B cell (primary cell): ENCODE measurements at regions not wholly inside any gene's neighbourhood (a gene's known extent, or its start where the extent isn't known, plus 50 kb on each side); places are given as distances from the start of the nearest gene placed in this dataset.
A peak's percentile ranks its signal among the peaks of the same experiment; 100 is the strongest.
"Not testable (repeated sequence)": the region's sequence is repeated elsewhere in the genome, so short reads cannot be mapped to it uniquely, and the experiment has no call there.

Source experiments
- ATAC-seq: fragments of 200-7000 bp; cut with Tn5 transposase; one replicate; pipeline ENCODE4 v1.10.0; 2021; ENCODE audit warnings: low read depth, mild to moderate bottlenecking, moderate number of reproducible peaks, moderate library complexity
- CTCF ChIA-PET: fragments of 350-600 bp; sonication (Branson Sonifier 250); formaldehyde crosslinking; loops from one replicate; lab custom pipeline; 2021; ENCODE audit warnings: antibody characterized with exemption, inconsistent platforms; lab: Charles Lee
- POLR2A ChIA-PET: fragments of 350-600 bp; sonication (Branson Sonifier 250); formaldehyde crosslinking; loops from one replicate; lab custom pipeline; 2021; ENCODE audit warnings: antibody characterized with exemption; lab: Charles Lee
- DNase-seq: peaks from one replicate; pipeline ENCODE4 v3.0.0; 2013
- H2AFZ ChIP-seq: 2 replicates; pipeline ENCODE4 v1.6.1; 2012; ENCODE audit warnings: mild to moderate bottlenecking, low read depth, low read length; ENCODE audit not compliant: insufficient read depth, poor library complexity, severe bottlenecking
- H3K27ac ChIP-seq, 2 donors: 1 replicate in 1 of 2; 2 replicates in 1 of 2; pipeline ENCODE4 v1.5.1; 2012 to 2013; ENCODE audit warnings: low read length in 2 of 2, mild to moderate bottlenecking in 2 of 2, moderate library complexity in 1 of 2
- H3K27me3 ChIP-seq, 4 experiments: fragments of 200-600 bp in 1 of 4; sonication (generic) in 1 of 4; replicated peaks in 1 of 4; 1 replicate in 2 of 4; 2 replicates in 2 of 4; pipeline versions ENCODE4 v1.6.1 to v1.7.0; 2013 to 2016; ENCODE audit warnings: low read length in 3 of 4, mild to moderate bottlenecking in 2 of 4, mixed read lengths in 1 of 4, moderate library complexity in 1 of 4; ENCODE audit not compliant: insufficient read depth in 4 of 4, control insufficient read depth in 3 of 4; ENCODE audit errors: control extremely low read depth in 1 of 4
- H3K36me3 ChIP-seq, 2 experiments: replicated peaks in 1 of 2; 1 replicate in 1 of 2; 2 replicates in 1 of 2; pipeline versions ENCODE4 v1.6.1 to v1.7.1; 2013; ENCODE audit warnings: low read length in 1 of 2; ENCODE audit not compliant: insufficient read depth in 2 of 2, control insufficient read depth in 1 of 2; ENCODE audit errors: control extremely low read depth in 1 of 2, extremely low read depth in 1 of 2
- H3K4me1 ChIP-seq, 2 donors: fragments of 200-600 bp in 1 of 2; sonication (generic) in 1 of 2; 1 replicate in 1 of 2; 2 replicates in 1 of 2; pipeline versions ENCODE4 v1.5.1 to v1.6.1; 2013 to 2017; ENCODE audit warnings: low read length in 2 of 2; ENCODE audit not compliant: control insufficient read depth in 2 of 2, insufficient read depth in 2 of 2
- H3K4me2 ChIP-seq: replicated peaks from 2 replicates; pipeline ENCODE3; 2012; ENCODE audit warnings: mild to moderate bottlenecking, low read depth, low read length; ENCODE audit not compliant: poor library complexity, severe bottlenecking
- H3K4me3 ChIP-seq, 5 experiments: fragments of 200-600 bp in 1 of 5; sonication (generic) in 1 of 5; 1 replicate in 3 of 5; 2 replicates in 2 of 5; pipeline versions ENCODE4 v1.5.1 to v1.7.0; 2011 to 2016; ENCODE audit warnings: low read length in 4 of 5, mild to moderate bottlenecking in 4 of 5, low read depth in 2 of 5, control low read depth in 1 of 5, moderate library complexity in 1 of 5; ENCODE audit not compliant: insufficient read depth in 1 of 5; ENCODE audit errors: control extremely low read depth in 1 of 5, extremely low read depth in 1 of 5
- H3K79me2 ChIP-seq: fragments of 200-600 bp; sonication (generic); one replicate; pipeline ENCODE4 v1.6.0; 2016; ENCODE audit warnings: low read length; ENCODE audit not compliant: control insufficient read depth, insufficient read depth
- H3K9ac ChIP-seq: fragments of 200-600 bp; sonication (generic); 2 replicates; pipeline ENCODE4 v1.6.1; 2017; ENCODE audit warnings: mild to moderate bottlenecking, low read length, moderate library complexity
- H3K9me3 ChIP-seq, 3 donors: one replicate each; pipeline versions ENCODE4 v1.6.1 to v1.7.1; 2013; ENCODE audit warnings: low read length in 2 of 3; ENCODE audit not compliant: control insufficient read depth in 2 of 3, insufficient read depth in 1 of 3; ENCODE audit errors: control extremely low read depth in 1 of 3
- H4K20me1 ChIP-seq: 2 replicates; pipeline ENCODE4 v1.6.0; 2012; ENCODE audit warnings: mild to moderate bottlenecking, low read length; ENCODE audit not compliant: insufficient read depth, control insufficient read depth, poor library complexity, severe bottlenecking
- H3K27ac Mint-ChIP-seq: one replicate; pipeline ENCODE4 v1.8.0; 2021; ENCODE audit warnings: mixed read lengths
- H3K27me3 Mint-ChIP-seq: one replicate; pipeline ENCODE4 v1.8.0; 2021; ENCODE audit warnings: mixed read lengths
- H3K4me1 Mint-ChIP-seq: one replicate; pipeline ENCODE4 v1.8.0; 2021; ENCODE audit warnings: mixed read lengths
- H3K4me3 Mint-ChIP-seq: one replicate; pipeline ENCODE4 v1.8.0; 2021; ENCODE audit warnings: mixed read lengths
- H3K9me3 Mint-ChIP-seq: one replicate; pipeline ENCODE4 v1.8.0; 2022; ENCODE audit warnings: mixed read lengths; ENCODE audit not compliant: insufficient read depth
- EZH2 ChIP-seq: IDR thresholded peaks from 2 replicates; pipeline ENCODE4 v1.6.1; 2012; ENCODE audit warnings: borderline replicate concordance, low read depth, mild to moderate bottlenecking, moderate library complexity, low read length; ENCODE audit not compliant: insufficient read depth, poor library complexity, severe bottlenecking
- WGBS: methylation state at CpG from one replicate; pipeline ENCODE4 v1.1.5; 2013; ENCODE audit warnings: missing lambda C conversion rate; ENCODE audit not compliant: insufficient coverage; 5-methylcytosine and 5-hydroxymethylcytosine counted together
- intact Hi-C: fragments of 100-400 bp; cut with micrococcal nuclease; formaldehyde crosslinking; loops from one replicate; pipeline ENCODE4 v1.10.0; 2022
- TF ChIP-seq, protein P1 (sequence below): fragments of 200-600 bp; IDR thresholded peaks from one replicate; pipeline ENCODE4 v1.8.0; 2022; ENCODE audit warnings: antibody characterized with exemption, mild to moderate bottlenecking

- ChIA-PET CTCF (no interaction called here), POLR2A (no interaction called here)
- Mint-ChIP-seq H3K9me3 (no peaks in the 10 kb centered on the region), H3K4me3 (no peak overlapping the region), H3K4me1 (no peaks in the 10 kb centered on the region), H3K27ac (no peak overlapping the region), H3K27me3 (no peaks in the 10 kb centered on the region)
- no peak overlapping the region for H3K27ac ChIP-seq
- H3K4me3 ChIP-seq = no peak overlapping the region
- H3K27me3 ChIP-seq = no peaks in the 10 kb centered on the region
- no peak overlapping the region for H3K9ac ChIP-seq
- ATAC-seq (no peak), DNase-seq (no peak)
- no peaks in the 10 kb centered on the region for H4K20me1 ChIP-seq
- TF ChIP-seq EZH2 = no peak
- TF ChIP-seq, protein P1, sequence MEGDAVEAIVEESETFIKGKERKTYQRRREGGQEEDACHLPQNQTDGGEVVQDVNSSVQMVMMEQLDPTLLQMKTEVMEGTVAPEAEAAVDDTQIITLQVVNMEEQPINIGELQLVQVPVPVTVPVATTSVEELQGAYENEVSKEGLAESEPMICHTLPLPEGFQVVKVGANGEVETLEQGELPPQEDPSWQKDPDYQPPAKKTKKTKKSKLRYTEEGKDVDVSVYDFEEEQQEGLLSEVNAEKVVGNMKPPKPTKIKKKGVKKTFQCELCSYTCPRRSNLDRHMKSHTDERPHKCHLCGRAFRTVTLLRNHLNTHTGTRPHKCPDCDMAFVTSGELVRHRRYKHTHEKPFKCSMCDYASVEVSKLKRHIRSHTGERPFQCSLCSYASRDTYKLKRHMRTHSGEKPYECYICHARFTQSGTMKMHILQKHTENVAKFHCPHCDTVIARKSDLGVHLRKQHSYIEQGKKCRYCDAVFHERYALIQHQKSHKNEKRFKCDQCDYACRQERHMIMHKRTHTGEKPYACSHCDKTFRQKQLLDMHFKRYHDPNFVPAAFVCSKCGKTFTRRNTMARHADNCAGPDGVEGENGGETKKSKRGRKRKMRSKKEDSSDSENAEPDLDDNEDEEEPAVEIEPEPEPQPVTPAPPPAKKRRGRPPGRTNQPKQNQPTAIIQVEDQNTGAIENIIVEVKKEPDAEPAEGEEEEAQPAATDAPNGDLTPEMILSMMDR = no peak
- 100% methylated on average over 1 of the region's 4 CpGs for WGBS
- no peaks in the 10 kb centered on the region for H3K4me1 ChIP-seq
- H3K36me3 ChIP-seq = no peaks in the 10 kb centered on the region
- H3K79me2 ChIP-seq = no peaks in the 10 kb centered on the region
- intact Hi-C loops = no loop called here
- H3K4me2 ChIP-seq = no peak overlapping the region
- H3K9me3 ChIP-seq = peaks cover 0 to 6% (median 0%) of the 10 kb centered on the region in 3 donors
- H2AFZ ChIP-seq = no peak overlapping the region
Observed at GRCh38 chr5:23895614-23896013, 388.2 kb downstream of the PRDM9 start.

GRCh38 chr5:23930985-23931384, 423.6 kb downstream of the PRDM9 start:
- Histone ChIP-seq H3K79me2 (no peaks in the 10 kb centered on the region), H2AFZ (no peak overlapping the region), H3K4me1 (no peaks in the 10 kb centered on the region), H3K36me3 (no peaks in the 10 kb centered on the region), H3K9ac (no peak overlapping the region), H3K27ac (no peak overlapping the region), H4K20me1 (no peaks in the 10 kb centered on the region), H3K9me3 (peaks cover 0 to 5% (median 1%) of the 10 kb centered on the region in 3 donors), H3K4me3 (no peak overlapping the region), H3K27me3 (no peaks in the 10 kb centered on the region), H3K4me2 (no peak overlapping the region)
- WGBS = no CpG with 5 or more reads among the region's 3 CpGs
- no peak for ATAC-seq
- H3K27ac Mint-ChIP-seq = no peak overlapping the region
- ChIA-PET POLR2A (no interaction called here), CTCF (no interaction called here)
- peaks cover 4% of the 10 kb centered on the region for H3K9me3 Mint-ChIP-seq
- intact Hi-C loops = no loop called here
- no peaks in the 10 kb centered on the region for H3K27me3 Mint-ChIP-seq
- H3K4me3 Mint-ChIP-seq = no peak overlapping the region
- DNase-seq = no peak
- TF ChIP-seq EZH2 = no peak
- TF ChIP-seq, protein P1 = no peak
- H3K4me1 Mint-ChIP-seq = no peaks in the 10 kb centered on the region

GRCh38 chr5:23951261-23951928, 444.0 kb downstream of the PRDM9 start:
- WGBS = 95% methylated on average over 45 of the region's 47 CpGs
- H3K4me3 Mint-ChIP-seq, H3K4me1 ChIP-seq, H3K9me3 ChIP-seq, H3K27me3 Mint-ChIP-seq, H3K9me3 Mint-ChIP-seq, POLR2A ChIA-PET, H3K79me2 ChIP-seq, H3K4me1 Mint-ChIP-seq, CTCF ChIA-PET, H3K4me2 ChIP-seq, intact Hi-C loops, H3K27me3 ChIP-seq, H3K27ac ChIP-seq, ATAC-seq, H2AFZ ChIP-seq, H3K27ac Mint-ChIP-seq, H3K9ac ChIP-seq, H4K20me1 ChIP-seq, H3K36me3 ChIP-seq: not testable (repeated sequence)
- peak overlapping the region in 1 of 5 experiments; percentile 12 for H3K4me3 ChIP-seq
- DNase-seq = peak; percentile 73
